Neural cell (in vitro differentiated cells): ENCODE measurements at regions not wholly inside any gene's neighbourhood (a gene's known extent, or its start where the extent isn't known, plus 50 kb on each side); places are given as distances from the start of the nearest gene placed in this dataset.

Experiments
- H2AFZ ChIP-seq: fragments of 200-600, 300-800 bp; sonication (generic), shearing (Covaris generic); 2 replicates; pipeline ENCODE4 v1.6.0; 2014; ENCODE audit warnings: low read depth, mild to moderate bottlenecking, antibody characterized with exemption, low read length, moderate library complexity
- H3F3A ChIP-seq: fragments of 200-600 bp; shearing (Covaris generic); 2 replicates; pipeline ENCODE4 v1.6.1; 2016; ENCODE audit warnings: mild to moderate bottlenecking, moderate library complexity, mixed read lengths, antibody characterized with exemption, low read length; ENCODE audit not compliant: insufficient read depth, poor library complexity, severe bottlenecking
- H3K27ac ChIP-seq: fragments of 200-600, 300-800 bp; sonication (generic), shearing (Covaris generic); 2 replicates; pipeline ENCODE4 v1.5.1; 2014; ENCODE audit warnings: mild to moderate bottlenecking, low read length, moderate library complexity
- H3K27me3 ChIP-seq: fragments of 300-800, 200-600 bp; sonication (generic), shearing (Covaris generic); 2 replicates; pipeline ENCODE4 v1.6.0; 2014; ENCODE audit warnings: mild to moderate bottlenecking, low read depth, low read length, moderate library complexity; ENCODE audit not compliant: insufficient read depth
- H3K36me3 ChIP-seq: fragments of 300-800, 200-600 bp; sonication (generic), shearing (Covaris generic); 2 replicates; pipeline ENCODE4 v1.5.1; 2014; ENCODE audit warnings: mild to moderate bottlenecking, antibody characterized with exemption, low read length, moderate library complexity; ENCODE audit not compliant: insufficient read depth
- H3K4me2 ChIP-seq: fragments of 300-800, 200-600 bp; sonication (generic), shearing (Covaris generic); 2 replicates; pipeline ENCODE4 v1.6.0; 2014; ENCODE audit warnings: mild to moderate bottlenecking, low read length
- H3K4me3 ChIP-seq: fragments of 300-800, 200-600 bp; sonication (generic), shearing (Covaris generic); 2 replicates; pipeline ENCODE4 v1.5.1; 2014; ENCODE audit warnings: mild to moderate bottlenecking, low read length, moderate library complexity
- H3K79me2 ChIP-seq: fragments of 200-600 bp; shearing (Covaris generic); replicated peaks from 2 replicates; pipeline ENCODE4 v1.6.0; 2014; ENCODE audit warnings: mild to moderate bottlenecking, low read length, moderate library complexity; ENCODE audit not compliant: insufficient read depth
- H3K9ac ChIP-seq: fragments of 300-800, 200-600 bp; sonication (generic), shearing (Covaris generic); 2 replicates; pipeline ENCODE4 v1.6.1; 2016; ENCODE audit warnings: mild to moderate bottlenecking, low read length, mixed read lengths
- H3K9me2 ChIP-seq: fragments of 200-600 bp; shearing (Covaris generic); 2 replicates; pipeline ENCODE4 v1.6.1; 2016; ENCODE audit warnings: mild to moderate bottlenecking, low read length, mixed read lengths; ENCODE audit not compliant: insufficient read depth
- H3K9me3 ChIP-seq: fragments of 200-600, 300-800 bp; sonication (generic), shearing (Covaris generic); 2 replicates; pipeline ENCODE4 v1.6.1; 2016; ENCODE audit warnings: mild to moderate bottlenecking, mixed run types, low read length, moderate library complexity, mixed read lengths
- H4K20me1 ChIP-seq: fragments of 200-600 bp; shearing (Covaris generic); 2 replicates; pipeline ENCODE4 v1.6.1; 2016; ENCODE audit warnings: mild to moderate bottlenecking, mixed run types; ENCODE audit not compliant: insufficient read depth
- CTCF ChIP-seq: fragments of 450-650 bp; IDR thresholded peaks from 2 replicates; pipeline ENCODE4 v1.5.1; 2014; ENCODE audit warnings: antibody characterized with exemption, mild to moderate bottlenecking, moderate library complexity; ENCODE audit not compliant: poor library complexity, severe bottlenecking
- EP300 ChIP-seq: fragments of 450-650 bp; conservative IDR thresholded peaks from 2 replicates; pipeline ENCODE4 v1.6.1; 2014; ENCODE audit warnings: antibody characterized with exemption, mild to moderate bottlenecking, moderate library complexity; ENCODE audit not compliant: poor library complexity, severe bottlenecking
- EZH2 ChIP-seq: fragments of 200-600, 300-800 bp; shearing (Covaris generic), sonication (generic); IDR thresholded peaks from 2 replicates; pipeline ENCODE4 v1.6.1; 2014; ENCODE audit warnings: antibody characterized with exemption, low read length, borderline replicate concordance, mild to moderate bottlenecking; ENCODE audit not compliant: insufficient read depth, poor library complexity, severe bottlenecking
- MXI1 ChIP-seq: fragments of 450-650 bp; conservative IDR thresholded peaks from 2 replicates; pipeline ENCODE4 v1.6.1; 2014; ENCODE audit warnings: antibody characterized with exemption, mild to moderate bottlenecking; ENCODE audit not compliant: poor library complexity, severe bottlenecking
- POLR2AphosphoS5 ChIP-seq: IDR thresholded peaks from 2 replicates; pipeline ENCODE4 v1.6.1; 2012
- RAD21 ChIP-seq: fragments of 450-650 bp; conservative IDR thresholded peaks from 2 replicates; pipeline ENCODE4 v1.6.1; 2014; ENCODE audit warnings: antibody characterized with exemption, mild to moderate bottlenecking, moderate library complexity
- REST ChIP-seq: IDR thresholded peaks from 2 replicates; pipeline ENCODE4 v1.6.1; 2012; ENCODE audit warnings: borderline replicate concordance
- SMC3 ChIP-seq: fragments of 450-650 bp; conservative IDR thresholded peaks from 2 replicates; pipeline ENCODE4 v1.6.1; 2014; ENCODE audit warnings: antibody characterized with exemption, mild to moderate bottlenecking, moderate library complexity; ENCODE audit not compliant: poor library complexity
- TAF1 ChIP-seq: IDR thresholded peaks from 2 replicates; pipeline ENCODE4 v1.6.1; 2012; ENCODE audit warnings: low read depth

GRCh38 chr9:80188579-80188978 is 616.8 kb downstream of the TLE4 start:
- Histone ChIP-seq H4K20me1 (no peaks in the 10 kb centered on the region), H3K9me2 (no peaks in the 10 kb centered on the region), H3K27ac (no peak overlapping the region), H3K4me3 (no peak overlapping the region), H3K9ac (no peak overlapping the region), H3F3A (no peaks in the 10 kb centered on the region), H3K79me2 (no peaks in the 10 kb centered on the region), H3K27me3 (no peaks in the 10 kb centered on the region), H2AFZ (no peak overlapping the region), H3K36me3 (no peaks in the 10 kb centered on the region), H3K4me2 (no peak overlapping the region), H3K9me3 (no peaks in the 10 kb centered on the region)
- TF ChIP-seq EP300, result no peak
- TF ChIP-seq EZH2, result no peak
- TF ChIP-seq CTCF, result no peak
- no peak for TF ChIP-seq SMC3
- TF ChIP-seq REST, result no peak
- no peak for TF ChIP-seq RAD21
- no peak for TF ChIP-seq POLR2AphosphoS5
- TF ChIP-seq MXI1, result no peak
- no peak for TF ChIP-seq TAF1

DNA sequence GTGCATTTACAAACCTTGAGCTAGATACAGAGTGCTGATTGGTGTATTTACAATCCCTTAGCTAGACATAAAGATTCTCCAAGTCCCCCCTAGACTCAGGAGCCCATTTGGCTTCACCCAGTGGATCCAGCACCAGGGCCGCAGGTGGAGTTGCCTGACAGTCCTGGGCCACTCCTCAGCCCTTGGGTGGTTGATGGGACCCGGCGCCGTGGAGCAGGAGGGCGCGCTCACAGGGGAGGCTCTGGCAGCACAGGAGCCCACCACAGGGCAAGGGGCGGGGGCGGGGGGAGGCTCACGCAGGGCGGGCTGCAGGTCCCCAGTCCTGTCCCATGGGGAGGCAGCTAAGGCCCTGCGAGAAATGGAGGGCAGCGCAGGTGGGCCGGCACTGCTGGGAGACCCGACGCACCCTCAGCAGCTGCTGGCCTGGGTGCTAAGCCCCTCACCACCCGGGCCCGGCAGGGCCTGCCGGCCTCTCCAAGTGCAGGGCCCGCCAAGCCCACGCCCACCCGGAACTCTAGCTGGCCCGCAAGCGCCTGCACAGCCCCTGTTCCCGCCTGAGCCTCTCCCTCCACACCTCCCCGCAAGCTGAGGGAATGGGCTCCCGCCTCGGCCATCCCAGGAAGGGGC is 613.5 kb downstream of the TLE4 start:
- no peak overlapping the region for H2AFZ ChIP-seq
- no peak overlapping the region for H3K4me2 ChIP-seq

More for the DNA sequence above, 613.5 kb downstream of the TLE4 start:
- Histone ChIP-seq H3K27me3 (no peaks in the 10 kb centered on the region), H3F3A (no peaks in the 10 kb centered on the region), H3K9me3 (no peaks in the 10 kb centered on the region), H3K4me3 (no peak overlapping the region), H3K27ac (no peak overlapping the region), H3K9ac (no peak overlapping the region), H3K36me3 (no peaks in the 10 kb centered on the region), H3K9me2 (no peaks in the 10 kb centered on the region), H3K79me2 (no peaks in the 10 kb centered on the region), H4K20me1 (no peaks in the 10 kb centered on the region)
- TF ChIP-seq TAF1 (no peak), MXI1 (no peak), RAD21 (no peak), POLR2AphosphoS5 (no peak), CTCF (no peak), EP300 (no peak), REST (no peak), EZH2 (no peak), SMC3 (no peak)
